Small intestine (tissue), 7 donors: ENCODE measurements at regions not wholly inside any gene's neighbourhood (a gene's known extent, or its start where the extent isn't known, plus 50 kb on each side); places are given as distances from the start of the nearest gene placed in this dataset.

Experiments
- DNase-seq, 2 donors: peaks; one replicate each; pipeline versions ENCODE4 v3.0.0 to v3.0.0-alpha.2; 2013
- FAIRE-seq: peaks from 2 replicates; lab custom pipeline; 2012; peaks lifted over from hg19 to GRCh38; lab: Jason Lieb, UNC
- H3K27ac ChIP-seq, 3 donors: one replicate each; pipeline ENCODE4 v1.5.1; 2013; ENCODE audit warnings: low read length in 2 of 3, mild to moderate bottlenecking in 2 of 3, control low read depth in 1 of 3, inconsistent platforms in 1 of 3, low read depth in 1 of 3, moderate library complexity in 1 of 3
- H3K27me3 ChIP-seq, 3 donors: one replicate each; pipeline ENCODE4 v1.6.1; 2013; ENCODE audit warnings: low read length in 3 of 3, inconsistent platforms in 1 of 3; ENCODE audit not compliant: control insufficient read depth in 3 of 3, insufficient read depth in 3 of 3
- H3K36me3 ChIP-seq, 3 donors: one replicate each; pipeline ENCODE4 v1.6.1; 2013; ENCODE audit warnings: low read length in 3 of 3, inconsistent platforms in 1 of 3, low read depth in 1 of 3, mild to moderate bottlenecking in 1 of 3, moderate library complexity in 1 of 3; ENCODE audit not compliant: control insufficient read depth in 3 of 3, insufficient read depth in 2 of 3
- H3K4me1 ChIP-seq, 3 donors: one replicate each; pipeline ENCODE4 v1.6.1; 2013; ENCODE audit warnings: low read length in 2 of 3, inconsistent platforms in 1 of 3, low read depth in 1 of 3, mild to moderate bottlenecking in 1 of 3, moderate library complexity in 1 of 3; ENCODE audit not compliant: control insufficient read depth in 3 of 3, insufficient read depth in 2 of 3
- H3K4me3 ChIP-seq, 3 donors: one replicate each; pipeline ENCODE4 v1.5.1; 2013; ENCODE audit warnings: low read length in 3 of 3, control low read depth in 1 of 3, inconsistent platforms in 1 of 3, low read depth in 1 of 3, mild to moderate bottlenecking in 1 of 3, moderate library complexity in 1 of 3
- H3K9me3 ChIP-seq, 2 donors: one replicate each; pipeline ENCODE4 v1.6.1; 2013; ENCODE audit warnings: low read depth in 1 of 2, low read length in 1 of 2; ENCODE audit not compliant: control insufficient read depth in 2 of 2, insufficient read depth in 1 of 2
- WGBS, 3 donors: extraction: QIAGEN DNeasy Blood & Tissue Kit; methylation state at CpG; one replicate each; pipeline ENCODE4 v1.1.7; 2013; 5-methylcytosine and 5-hydroxymethylcytosine counted together
- donor health status: healthy with polysubstance abuse.
- donor health status: control.
- donor health status: control.
- donor health status: Bipolar disorder and iron deficiency.
- donor health status: healthy.

- no peak for FAIRE-seq
- no peak for DNase-seq
- Histone ChIP-seq H3K27ac (no peak overlapping the region), H3K9me3 (no peaks in the 10 kb centered on the region), H3K4me1 (no peaks in the 10 kb centered on the region), H3K4me3 (no peak overlapping the region), H3K27me3 (no peaks in the 10 kb centered on the region), H3K36me3 (no peaks in the 10 kb centered on the region)
- 74 to 79% (median 74%) methylated on average over 5 of the region's 5 CpGs for WGBS, 3 donors
These were observed 427.3 kb downstream of the MFSD1 start for GRCh38 chr3:159229116-159229680.

GRCh38 chr3:159232966-159233365, 431.1 kb downstream of the MFSD1 start:
- Histone ChIP-seq H3K36me3 (no peaks in the 10 kb centered on the region), H3K4me1 (no peaks in the 10 kb centered on the region), H3K27ac (no peak overlapping the region), H3K27me3 (no peaks in the 10 kb centered on the region), H3K4me3 (no peak overlapping the region), H3K9me3 (no peaks in the 10 kb centered on the region)
- FAIRE-seq (no peak), DNase-seq (no peak)
- 64 to 81% (median 71%) methylated on average over 4 of the region's 4 CpGs for WGBS, 3 donors

GRCh38 chr3:159233734-159234133, 431.9 kb downstream of the MFSD1 start:
- DNase-seq (no peak), FAIRE-seq (no peak)
- 65 to 86% (median 77%) methylated on average over 2 of the region's 2 CpGs for WGBS, 3 donors
- Histone ChIP-seq H3K27ac (no peak overlapping the region), H3K9me3 (no peaks in the 10 kb centered on the region), H3K36me3 (no peaks in the 10 kb centered on the region), H3K27me3 (no peaks in the 10 kb centered on the region), H3K4me1 (no peaks in the 10 kb centered on the region), H3K4me3 (no peak overlapping the region)

- FAIRE-seq (no peak), DNase-seq (no peak)
- Histone ChIP-seq H3K4me3 (no peak overlapping the region), H3K36me3 (no peaks in the 10 kb centered on the region), H3K27me3 (no peaks in the 10 kb centered on the region), H3K27ac (no peak overlapping the region), H3K9me3 (no peaks in the 10 kb centered on the region), H3K4me1 (no peaks in the 10 kb centered on the region)
- WGBS, 3 donors = 39 to 53% (median 45%) methylated on average over 3 of the region's 3 CpGs
These were observed 432.5 kb downstream of the MFSD1 start for GRCh38 chr3:159234306-159234705.

- no peak overlapping the region for H3K27ac ChIP-seq
- DNase-seq (no peak), FAIRE-seq (no peak)
- no peaks in the 10 kb centered on the region for H3K27me3 ChIP-seq
- 17 to 58% (median 32%) methylated on average over 1 of the region's 1 CpG for WGBS, 3 donors
- no peaks in the 10 kb centered on the region for H3K36me3 ChIP-seq
- H3K9me3 ChIP-seq = no peaks in the 10 kb centered on the region
- H3K4me1 ChIP-seq = no peaks in the 10 kb centered on the region
- H3K4me3 ChIP-seq = no peak overlapping the region
These were observed 434.5 kb downstream of the MFSD1 start for GRCh38 chr3:159236321-159236720.

GRCh38 chr3:159237226-159237625, 435.4 kb downstream of the MFSD1 start:
- no peak overlapping the region for H3K4me3 ChIP-seq
- H3K9me3 ChIP-seq = no peaks in the 10 kb centered on the region
- 71 to 79% (median 72%) methylated on average over 3 of the region's 3 CpGs for WGBS, 3 donors
- no peak overlapping the region for H3K27ac ChIP-seq
- H3K4me1 ChIP-seq = no peaks in the 10 kb centered on the region
- no peak for FAIRE-seq
- no peaks in the 10 kb centered on the region for H3K27me3 ChIP-seq
- no peak for DNase-seq
- no peaks in the 10 kb centered on the region for H3K36me3 ChIP-seq

GRCh38 chr3:159238646-159239045, 436.8 kb downstream of the MFSD1 start:
- WGBS, 3 donors = 76 to 77% (median 77%) methylated on average over 2 of the region's 2 CpGs

GRCh38 chr3:159239059-159239458, 437.2 kb downstream of the MFSD1 start:
- no peak overlapping the region for H3K4me3 ChIP-seq
- no peaks in the 10 kb centered on the region for H3K36me3 ChIP-seq
- DNase-seq (no peak), FAIRE-seq (no peak)
- H3K27ac ChIP-seq = no peak overlapping the region
- no peaks in the 10 kb centered on the region for H3K9me3 ChIP-seq
- H3K4me1 ChIP-seq = no peaks in the 10 kb centered on the region
- H3K27me3 ChIP-seq = no peaks in the 10 kb centered on the region

More at GRCh38 chr3:159238646-159239045, 436.8 kb downstream of the MFSD1 start:
- H3K27ac ChIP-seq = peak overlapping the region in 1 of 3 donors; percentile 27
- H3K9me3 ChIP-seq = no peaks in the 10 kb centered on the region
- no peak for FAIRE-seq
- H3K4me1 ChIP-seq = no peaks in the 10 kb centered on the region
- no peaks in the 10 kb centered on the region for H3K36me3 ChIP-seq
- no peaks in the 10 kb centered on the region for H3K27me3 ChIP-seq
- no peak overlapping the region for H3K4me3 ChIP-seq
- no peak for DNase-seq

GRCh38 chr3:159244933-159245332, 443.1 kb downstream of the MFSD1 start:
- DNase-seq (no peak), FAIRE-seq (no peak)
- Histone ChIP-seq H3K4me1 (no peaks in the 10 kb centered on the region), H3K27me3 (no peaks in the 10 kb centered on the region), H3K27ac (no peak overlapping the region), H3K4me3 (no peak overlapping the region), H3K36me3 (no peaks in the 10 kb centered on the region), H3K9me3 (no peaks in the 10 kb centered on the region)
- WGBS, 3 donors = 79 to 83% (median 80%) methylated on average over 4 of the region's 4 CpGs
